ENCODE measurements at regions not wholly inside any gene's neighbourhood (a gene's known extent, or its start where the extent isn't known, plus 50 kb on each side); places are given as distances from the start of the nearest gene placed in this dataset.

DNA sequence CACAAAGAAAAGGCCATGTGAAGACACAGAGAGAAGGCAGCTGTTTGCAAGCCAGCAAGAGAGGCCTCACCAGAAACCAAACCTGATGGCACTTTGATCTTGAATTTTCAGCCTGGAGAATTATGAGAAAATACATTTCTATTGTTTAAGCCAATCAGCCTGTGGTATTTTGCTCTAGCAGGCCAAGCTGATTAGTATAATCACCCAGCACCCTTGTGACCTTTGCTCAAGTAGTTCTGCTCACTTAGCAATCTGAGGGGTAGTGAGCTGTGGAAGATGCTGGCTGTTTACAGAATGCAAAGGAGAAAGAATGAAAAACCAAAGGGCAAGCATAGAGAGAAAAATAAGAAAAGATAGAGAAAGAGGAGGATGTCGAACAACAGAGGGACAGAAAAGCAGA lies 396.4 kb upstream of the BOD1L1 start:
- Histone ChIP-seq H3K4me1 (no peaks in the 10 kb centered on the region), H3K4me3 (no peak overlapping the region), H3K9me3 (no peaks in the 10 kb centered on the region), H3K27me3 (ENCODE audit: low read depth) (no peaks in the 10 kb centered on the region), H3K27ac (no peak overlapping the region), H3K36me3 (no peaks in the 10 kb centered on the region)
- TF ChIP-seq, protein P1, sequence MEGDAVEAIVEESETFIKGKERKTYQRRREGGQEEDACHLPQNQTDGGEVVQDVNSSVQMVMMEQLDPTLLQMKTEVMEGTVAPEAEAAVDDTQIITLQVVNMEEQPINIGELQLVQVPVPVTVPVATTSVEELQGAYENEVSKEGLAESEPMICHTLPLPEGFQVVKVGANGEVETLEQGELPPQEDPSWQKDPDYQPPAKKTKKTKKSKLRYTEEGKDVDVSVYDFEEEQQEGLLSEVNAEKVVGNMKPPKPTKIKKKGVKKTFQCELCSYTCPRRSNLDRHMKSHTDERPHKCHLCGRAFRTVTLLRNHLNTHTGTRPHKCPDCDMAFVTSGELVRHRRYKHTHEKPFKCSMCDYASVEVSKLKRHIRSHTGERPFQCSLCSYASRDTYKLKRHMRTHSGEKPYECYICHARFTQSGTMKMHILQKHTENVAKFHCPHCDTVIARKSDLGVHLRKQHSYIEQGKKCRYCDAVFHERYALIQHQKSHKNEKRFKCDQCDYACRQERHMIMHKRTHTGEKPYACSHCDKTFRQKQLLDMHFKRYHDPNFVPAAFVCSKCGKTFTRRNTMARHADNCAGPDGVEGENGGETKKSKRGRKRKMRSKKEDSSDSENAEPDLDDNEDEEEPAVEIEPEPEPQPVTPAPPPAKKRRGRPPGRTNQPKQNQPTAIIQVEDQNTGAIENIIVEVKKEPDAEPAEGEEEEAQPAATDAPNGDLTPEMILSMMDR (IDR thresholded peaks at IDR 0.05), result no peak
- ATAC-seq (no peak), DNase-seq (no peak)
- intact Hi-C loops (cut with DNase I), result no loop called here

DNA sequence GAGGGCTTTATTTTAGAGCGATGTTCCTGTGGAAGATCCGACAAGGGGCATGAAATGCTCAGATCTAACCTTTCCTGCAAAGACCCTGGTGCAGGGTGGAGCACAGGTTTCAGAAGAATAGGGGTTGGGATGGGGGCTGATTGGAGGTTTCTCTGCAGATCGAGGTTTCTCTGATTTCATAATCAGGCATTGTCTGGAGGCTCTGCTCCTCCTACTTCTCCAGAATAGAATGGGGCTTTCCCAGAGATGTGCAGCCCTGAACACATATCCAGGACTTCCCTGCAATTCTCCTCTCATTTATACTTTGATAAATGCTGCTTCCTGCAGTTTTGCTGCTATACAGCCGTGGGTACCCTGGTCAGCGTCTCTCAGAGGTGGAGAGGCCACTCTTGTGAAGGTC lies 397.6 kb upstream of the BOD1L1 start:
- Histone ChIP-seq H3K9me3 (no peaks in the 10 kb centered on the region), H3K4me3 (no peak overlapping the region), H3K4me1 (no peaks in the 10 kb centered on the region), H3K27ac (no peak overlapping the region), H3K27me3 (ENCODE audit: low read depth) (no peaks in the 10 kb centered on the region), H3K36me3 (no peaks in the 10 kb centered on the region)
- intact Hi-C loops (cut with DNase I), result no loop called here
- DNase-seq, result no peak
- ATAC-seq, result no peak
- TF ChIP-seq, protein P1 (IDR thresholded peaks at IDR 0.05), result no peak

DNA sequence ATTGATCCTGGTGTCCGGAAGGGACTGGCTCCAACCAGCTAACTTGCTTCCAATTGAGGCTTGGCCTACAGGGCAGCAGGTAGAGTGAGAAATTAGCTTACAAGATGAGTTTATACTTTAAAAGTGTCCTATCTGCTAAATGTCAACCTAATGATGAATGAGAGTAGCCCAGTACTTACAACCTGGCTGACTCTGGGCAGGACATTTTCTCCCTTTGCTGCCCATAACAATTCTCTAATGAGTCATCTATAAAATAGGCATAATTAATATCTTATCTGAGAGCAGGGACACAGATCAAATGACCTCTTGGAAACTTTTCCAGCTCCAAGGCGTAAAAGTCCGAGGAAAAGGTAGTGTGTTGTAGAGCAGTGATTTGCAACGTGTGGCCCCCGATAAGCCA lies 398.4 kb upstream of the BOD1L1 start:
- no peak overlapping the region for H3K4me3 ChIP-seq
- intact Hi-C loops (cut with DNase I), result no loop called here
- TF ChIP-seq, protein P1 (IDR thresholded peaks at IDR 0.05), result no peak
- H3K27me3 ChIP-seq (ENCODE audit: low read depth), result no peaks in the 10 kb centered on the region
- no peak overlapping the region for H3K27ac ChIP-seq
- DNase-seq, result no peak
- no peaks in the 10 kb centered on the region for H3K36me3 ChIP-seq
- H3K4me1 ChIP-seq, result no peaks in the 10 kb centered on the region
- ATAC-seq, result no peak
- no peaks in the 10 kb centered on the region for H3K9me3 ChIP-seq

DNA sequence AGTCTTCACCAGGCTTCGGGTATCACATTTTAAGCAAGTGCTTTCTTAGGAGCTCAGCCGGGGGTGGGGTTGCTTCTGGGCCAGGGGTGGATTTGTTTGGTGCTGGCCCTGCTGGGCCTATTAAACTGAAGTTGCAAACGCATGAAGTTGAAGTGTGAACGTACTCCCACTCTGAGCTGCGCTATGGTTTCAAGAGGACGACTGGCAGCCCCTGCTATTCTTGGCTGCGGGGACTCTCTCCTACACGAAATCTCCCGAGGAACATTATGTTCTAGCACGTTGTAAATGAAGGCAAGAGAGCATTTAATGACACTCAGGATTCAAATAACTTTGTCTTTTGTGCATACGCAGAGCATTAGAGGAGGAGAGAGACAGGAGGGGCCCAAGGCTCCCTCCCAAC lies 401.3 kb upstream of the BOD1L1 start:
- TF ChIP-seq, protein P1 (IDR thresholded peaks at IDR 0.05), result no peak
- H3K4me3 ChIP-seq, result no peak overlapping the region
- H3K9me3 ChIP-seq, result no peaks in the 10 kb centered on the region
- no peaks in the 10 kb centered on the region for H3K27me3 ChIP-seq (ENCODE audit: low read depth)
- H3K4me1 ChIP-seq, result no peaks in the 10 kb centered on the region
- ATAC-seq, result no peak
- DNase-seq, result no peak
- intact Hi-C loops (cut with DNase I), result no loop called here
- H3K27ac ChIP-seq, result no peak overlapping the region
- no peaks in the 10 kb centered on the region for H3K36me3 ChIP-seq

DNA sequence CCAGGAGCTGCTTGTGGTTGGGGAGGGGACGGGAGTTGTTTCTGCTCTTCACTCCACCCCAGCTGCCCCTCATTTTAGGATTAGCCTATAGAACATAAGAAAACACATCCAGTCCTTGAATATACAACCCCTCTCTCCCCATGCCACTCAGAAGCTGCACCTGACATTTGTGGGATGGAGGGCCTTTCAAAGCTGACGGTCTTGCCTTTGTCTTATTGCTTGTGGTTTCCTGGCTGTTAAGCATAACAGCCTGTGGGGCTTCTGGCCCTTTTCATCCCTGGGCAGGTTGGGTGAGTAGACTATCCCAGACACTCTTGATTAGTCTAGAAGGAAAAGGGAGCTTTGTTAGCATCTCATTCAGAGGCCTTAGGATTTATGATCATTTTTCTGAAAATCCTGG lies 407.6 kb upstream of the BOD1L1 start:
- no peaks in the 10 kb centered on the region for H3K36me3 ChIP-seq
- no peak overlapping the region for H3K27ac ChIP-seq
- TF ChIP-seq, protein P1 (IDR thresholded peaks at IDR 0.05), result no peak
- no peak overlapping the region for H3K4me3 ChIP-seq
- no peaks in the 10 kb centered on the region for H3K9me3 ChIP-seq
- DNase-seq, result no peak
- ATAC-seq, result no peak
- H3K27me3 ChIP-seq (ENCODE audit: low read depth), result no peaks in the 10 kb centered on the region
- no peaks in the 10 kb centered on the region for H3K4me1 ChIP-seq
- intact Hi-C loops (cut with DNase I), result no loop called here

DNA sequence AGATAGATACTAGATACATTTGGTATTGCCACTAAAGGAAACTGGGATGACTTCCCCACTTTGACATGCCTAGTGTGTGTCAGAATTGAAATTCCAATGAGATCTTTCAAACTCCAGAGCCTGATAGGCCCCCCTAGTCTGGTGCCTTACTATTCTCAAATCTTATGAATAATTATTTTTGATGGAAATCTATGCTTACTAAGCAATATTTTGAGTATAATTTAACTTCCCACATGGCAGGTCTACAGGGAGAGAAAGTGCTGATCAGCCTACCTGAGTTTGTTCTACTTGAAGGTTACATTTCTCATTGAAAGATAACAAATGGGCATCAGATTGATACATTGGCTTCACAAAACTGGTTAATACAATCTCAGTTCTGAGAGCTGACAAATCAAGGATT lies 415.7 kb upstream of the BOD1L1 start:
- no peak for ATAC-seq

More for the DNA sequence above, 415.7 kb upstream of the BOD1L1 start:
- Histone ChIP-seq H3K36me3 (no peaks in the 10 kb centered on the region), H3K27ac (no peak overlapping the region), H3K4me1 (no peaks in the 10 kb centered on the region), H3K27me3 (ENCODE audit: low read depth) (no peaks in the 10 kb centered on the region), H3K4me3 (no peak overlapping the region), H3K9me3 (no peaks in the 10 kb centered on the region)
- DNase-seq, result no peak
- intact Hi-C loops (cut with DNase I), result no loop called here
- TF ChIP-seq, protein P1 (IDR thresholded peaks at IDR 0.05), result no peak

Data from lower lobe of right lung (tissue), 2 donors.